Fibroblast of mammary gland (primary cell): ENCODE measurements at regions not wholly inside any gene's neighbourhood (a gene's known extent, or its start where the extent isn't known, plus 50 kb on each side); places are given as distances from the start of the nearest gene placed in this dataset.

ENCODE experiments used
- DNase-seq: peaks from one replicate; pipeline ENCODE4 v3.0.0-alpha.2; 2010; ENCODE audit warnings: low read depth
- H3K4me3 ChIP-seq: 2 replicates; pipeline ENCODE4 v1.5.1; 2011; ENCODE audit warnings: low read depth, mild to moderate bottlenecking, low read length, moderate library complexity; ENCODE audit not compliant: control insufficient read depth
- TF ChIP-seq, protein P1 (sequence below): conservative IDR thresholded peaks from 2 replicates; pipeline ENCODE4 v1.5.1; 2011; ENCODE audit warnings: low read depth, low read length, inconsistent platforms; ENCODE audit not compliant: control insufficient read depth, insufficient read depth

DNA sequence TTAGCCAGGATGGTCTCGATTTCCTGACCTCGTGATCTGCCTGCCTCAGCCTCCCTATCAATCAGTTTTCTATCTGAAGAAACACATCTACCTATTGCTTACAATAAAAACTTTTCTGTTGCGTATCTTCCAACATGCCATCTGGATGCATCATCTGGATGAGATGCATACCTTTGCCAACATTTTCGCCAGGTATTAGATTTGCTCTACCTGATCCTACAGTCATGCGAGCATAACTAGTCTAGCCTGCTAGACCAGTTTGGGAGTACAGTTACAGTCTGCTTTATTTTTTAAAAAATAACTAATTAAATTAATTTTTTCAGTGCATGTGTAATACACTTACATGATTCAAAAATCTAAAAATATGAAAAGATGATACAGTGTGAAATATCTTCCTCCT, 334.0 kb upstream of the MEX3C start:
- DNase-seq, result no peak
- TF ChIP-seq, protein P1, sequence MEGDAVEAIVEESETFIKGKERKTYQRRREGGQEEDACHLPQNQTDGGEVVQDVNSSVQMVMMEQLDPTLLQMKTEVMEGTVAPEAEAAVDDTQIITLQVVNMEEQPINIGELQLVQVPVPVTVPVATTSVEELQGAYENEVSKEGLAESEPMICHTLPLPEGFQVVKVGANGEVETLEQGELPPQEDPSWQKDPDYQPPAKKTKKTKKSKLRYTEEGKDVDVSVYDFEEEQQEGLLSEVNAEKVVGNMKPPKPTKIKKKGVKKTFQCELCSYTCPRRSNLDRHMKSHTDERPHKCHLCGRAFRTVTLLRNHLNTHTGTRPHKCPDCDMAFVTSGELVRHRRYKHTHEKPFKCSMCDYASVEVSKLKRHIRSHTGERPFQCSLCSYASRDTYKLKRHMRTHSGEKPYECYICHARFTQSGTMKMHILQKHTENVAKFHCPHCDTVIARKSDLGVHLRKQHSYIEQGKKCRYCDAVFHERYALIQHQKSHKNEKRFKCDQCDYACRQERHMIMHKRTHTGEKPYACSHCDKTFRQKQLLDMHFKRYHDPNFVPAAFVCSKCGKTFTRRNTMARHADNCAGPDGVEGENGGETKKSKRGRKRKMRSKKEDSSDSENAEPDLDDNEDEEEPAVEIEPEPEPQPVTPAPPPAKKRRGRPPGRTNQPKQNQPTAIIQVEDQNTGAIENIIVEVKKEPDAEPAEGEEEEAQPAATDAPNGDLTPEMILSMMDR, result no peak
- no peak overlapping the region for H3K4me3 ChIP-seq

DNA sequence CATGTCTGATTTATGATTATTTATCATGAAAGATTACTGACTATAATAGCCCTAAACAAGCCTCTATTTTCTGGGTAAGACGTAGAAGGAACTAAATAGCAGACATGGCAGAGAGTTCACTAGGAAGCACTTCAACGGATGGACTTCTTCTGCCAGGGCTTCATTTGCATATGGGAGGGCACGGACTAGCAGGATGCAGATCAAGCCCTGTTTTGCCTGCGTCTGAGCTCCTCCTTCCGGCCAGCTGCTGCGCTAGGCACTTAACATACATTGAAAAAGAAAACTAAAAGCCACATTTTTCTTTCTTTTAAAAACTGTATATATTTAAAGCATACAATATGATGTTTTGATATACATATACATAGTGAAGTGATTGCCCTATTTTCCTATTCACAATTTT, 340.0 kb upstream of the MEX3C start:
- DNase-seq, result no peak
- TF ChIP-seq, protein P1, result no peak
- no peak overlapping the region for H3K4me3 ChIP-seq

DNA sequence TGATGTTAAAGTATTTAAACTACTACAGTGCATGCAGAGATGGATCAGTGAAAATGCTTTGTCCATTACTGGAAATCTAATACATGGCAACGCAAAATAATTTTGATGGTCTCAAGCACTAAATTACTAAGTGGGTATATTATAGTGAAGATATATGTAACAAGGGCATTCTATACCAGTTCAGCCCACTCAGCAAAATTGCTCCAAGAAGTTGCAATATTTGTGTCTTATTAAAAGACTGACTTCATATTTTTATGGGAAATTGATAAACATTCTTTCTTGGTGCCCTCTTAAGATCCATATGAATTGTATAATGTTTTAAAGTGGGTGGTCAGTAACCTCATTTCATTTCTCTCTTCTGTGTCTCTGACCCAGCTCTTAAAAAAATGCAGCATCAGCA, 343.1 kb upstream of the MEX3C start:
- no peak for DNase-seq
- TF ChIP-seq, protein P1, result no peak
- no peak overlapping the region for H3K4me3 ChIP-seq

DNA sequence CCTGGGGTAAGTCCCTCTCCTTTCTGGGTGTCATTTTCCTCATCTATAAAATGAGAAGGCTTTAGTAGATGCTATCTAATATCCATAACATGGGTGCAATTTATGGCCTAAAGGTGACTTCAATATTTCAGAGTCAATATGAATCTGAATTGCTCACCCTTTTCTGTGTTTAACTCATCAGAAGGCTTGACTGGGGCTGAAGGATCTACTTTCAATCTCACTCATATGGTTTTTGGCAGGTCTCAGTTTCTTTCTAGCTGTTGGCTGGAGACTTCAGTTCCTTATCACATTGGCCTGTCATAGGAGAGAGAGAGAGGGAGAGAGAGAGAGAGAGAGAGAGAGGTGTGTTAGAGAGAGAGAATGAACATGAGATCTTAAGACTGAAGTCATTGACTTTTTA, 343.7 kb upstream of the MEX3C start:
- TF ChIP-seq, protein P1, result no peak
- DNase-seq, result no peak
- no peak overlapping the region for H3K4me3 ChIP-seq

DNA sequence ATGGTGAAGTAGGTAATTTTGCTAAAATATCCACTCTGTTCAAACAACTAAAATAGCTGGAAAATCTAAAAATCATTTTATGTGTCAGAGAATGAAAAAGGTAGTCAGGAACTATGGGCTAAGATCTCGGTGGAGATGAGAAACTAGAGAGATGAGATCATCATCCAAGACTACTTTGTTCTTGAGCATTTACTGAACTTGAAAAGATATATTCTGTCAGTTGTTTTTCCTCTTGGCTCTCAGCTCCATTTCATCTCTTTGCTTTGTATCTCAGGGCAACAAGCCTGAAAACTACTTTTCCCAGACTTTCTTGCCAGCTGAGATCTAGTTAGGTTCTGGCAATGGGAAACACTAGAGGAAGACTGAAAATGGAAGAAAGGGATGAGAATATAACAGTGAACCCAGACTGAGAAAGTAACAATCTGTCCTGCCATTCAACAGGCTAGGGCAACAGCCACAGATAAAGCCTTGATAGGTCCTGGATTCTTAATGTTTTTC, 346.2 kb upstream of the MEX3C start:
- DNase-seq, result no peak
- TF ChIP-seq, protein P1, result no peak
- H3K4me3 ChIP-seq, result no peak overlapping the region

DNA sequence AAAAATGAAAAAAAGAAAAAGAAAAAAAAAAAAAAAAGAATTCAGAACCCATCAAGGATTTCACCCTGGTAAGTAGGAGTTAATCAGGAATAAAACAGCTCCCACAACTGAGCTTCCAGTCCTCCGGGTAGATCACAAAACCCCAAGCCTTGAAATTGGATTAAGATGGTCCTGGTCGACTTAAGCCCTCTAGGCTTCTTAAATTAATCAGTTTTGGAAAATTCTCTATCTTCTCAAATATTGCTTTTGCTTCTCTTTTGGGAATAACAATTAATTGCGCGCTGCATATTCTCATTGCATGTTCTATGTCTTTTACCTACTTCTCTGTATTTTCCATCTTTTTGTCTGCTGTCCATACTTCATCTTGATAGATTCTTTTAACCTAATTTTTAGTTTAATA, 348.0 kb upstream of the MEX3C start:
- H3K4me3 ChIP-seq, result no peak overlapping the region
- DNase-seq, result no peak
- TF ChIP-seq, protein P1, result no peak
